ENCODE measurements at regions not wholly inside any gene's neighbourhood (a gene's known extent, or its start where the extent isn't known, plus 50 kb on each side); places are given as distances from the start of the nearest gene placed in this dataset.
"Not testable (repeated sequence)": the region's sequence is repeated elsewhere in the genome, so short reads cannot be mapped to it uniquely, and the experiment has no call there.

DNA sequence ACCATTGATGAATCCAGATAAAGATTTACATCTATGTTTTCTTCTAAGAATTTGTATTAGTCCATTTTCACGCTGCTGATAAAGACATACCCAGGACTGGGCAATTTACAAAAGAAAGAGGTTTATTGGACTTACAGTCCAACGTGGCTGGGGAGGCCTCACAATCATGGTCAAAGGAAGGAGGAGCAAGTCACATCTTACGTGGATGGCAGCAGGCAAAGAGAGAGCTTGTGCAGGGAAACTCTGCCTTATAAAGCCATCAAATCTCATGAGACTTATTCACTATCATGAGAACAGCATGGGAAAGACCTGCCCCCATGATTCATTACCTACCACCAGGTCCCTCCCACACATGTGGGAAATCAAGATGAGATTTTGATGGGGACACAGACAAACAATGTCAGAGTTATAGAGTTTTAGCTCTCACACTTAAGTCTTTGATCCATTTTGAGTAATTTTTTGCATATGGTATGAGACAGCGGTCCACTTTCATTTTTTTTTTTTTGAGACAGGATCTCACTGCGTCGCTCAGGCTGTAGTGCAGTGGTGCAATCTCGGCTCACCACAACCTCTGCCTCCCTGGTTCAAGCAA lies 53.5 kb upstream of the JADE2 start:
- not testable (repeated sequence) for DNase-seq (ENCODE audit: low spot score)

DNA sequence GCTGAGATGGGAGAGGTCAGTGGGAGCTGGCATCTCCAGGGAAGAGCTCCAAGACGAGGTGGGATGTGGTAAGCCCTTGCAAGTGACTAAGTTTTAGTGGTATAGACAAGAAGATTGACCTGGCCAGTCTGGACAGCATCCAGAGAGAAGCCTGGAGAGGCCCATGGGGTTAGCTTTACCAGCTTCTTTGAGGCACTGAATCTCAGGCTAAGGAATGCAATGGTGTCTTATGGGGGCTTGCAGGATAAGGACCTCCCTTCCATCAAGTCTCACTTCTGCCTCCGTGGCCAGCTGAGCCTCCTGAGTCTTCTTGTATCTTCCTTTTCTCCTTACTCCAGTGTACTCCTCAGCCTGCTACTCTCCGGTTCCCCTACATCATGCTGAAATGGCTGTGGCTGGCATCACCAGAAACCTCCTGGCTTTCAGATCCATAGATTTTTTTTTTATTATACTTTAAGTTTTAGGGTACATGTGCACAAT lies 56.5 kb upstream of the JADE2 start:
- DNase-seq (ENCODE audit: low spot score): no peak

DNA sequence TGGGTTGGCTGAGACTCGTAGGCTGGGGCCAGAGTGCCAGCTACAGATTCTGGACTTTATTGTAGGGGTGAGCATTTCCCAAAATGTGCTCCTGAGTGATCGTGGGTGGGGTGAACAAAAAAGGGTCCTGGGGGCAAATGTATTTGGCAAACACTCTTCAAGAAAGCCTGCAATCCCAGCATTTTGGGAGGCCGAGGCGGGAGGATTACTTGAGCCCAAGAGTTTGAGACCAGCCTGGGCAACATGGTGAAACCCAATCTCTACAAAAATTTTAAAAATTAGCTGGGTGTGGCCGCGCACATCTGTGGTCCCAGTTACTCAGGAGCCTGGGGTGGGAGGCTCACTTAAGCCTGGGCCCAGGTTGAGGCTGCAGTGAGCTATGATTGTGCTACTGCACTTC lies 55.5 kb upstream of the CDKN2AIPNL start:
- no peak for DNase-seq (ENCODE audit: low spot score)

DNA sequence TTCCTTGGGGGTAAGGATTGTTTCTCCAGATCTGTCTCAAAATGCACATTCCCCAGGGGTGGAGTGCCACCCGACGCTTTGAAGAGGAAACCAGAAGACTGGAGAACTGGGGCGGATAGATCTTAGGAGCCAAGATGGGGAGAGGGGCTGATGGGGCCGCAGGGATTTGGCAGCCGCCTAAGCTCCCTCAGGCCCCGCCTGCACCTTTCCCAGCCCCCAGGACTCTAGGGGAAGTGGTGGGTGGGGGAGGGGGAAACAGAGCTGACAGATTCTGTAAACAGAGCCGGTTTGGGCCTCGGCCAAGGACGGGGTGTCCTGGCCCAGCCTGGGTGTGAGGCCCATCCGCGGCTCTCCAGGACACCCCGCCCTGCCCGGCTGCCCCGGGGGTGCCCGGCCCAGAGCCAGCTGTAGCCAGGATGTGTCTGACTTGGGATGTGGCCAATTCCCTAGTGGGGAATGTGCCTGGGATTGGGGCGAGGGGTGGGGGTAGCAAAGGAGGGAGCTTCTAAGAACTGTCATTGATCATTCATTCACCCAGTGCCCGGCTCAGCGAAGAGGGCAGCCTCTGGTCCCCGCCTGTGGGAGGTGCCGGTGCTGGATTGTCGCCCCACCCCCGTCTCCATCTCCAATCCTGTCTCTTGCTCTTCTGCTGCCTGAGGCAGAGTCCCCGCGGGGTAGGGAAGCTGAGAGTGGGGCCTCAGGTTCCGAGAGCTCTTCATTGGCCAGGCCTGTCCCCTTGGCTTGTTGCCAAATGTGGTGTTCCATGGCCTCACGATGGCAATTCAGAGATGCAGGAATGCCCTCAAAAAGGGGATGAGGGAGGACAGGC lies 54.8 kb upstream of the CDKN2AIPNL start:
- peak; percentile 18 for DNase-seq (ENCODE audit: low spot score)

DNA sequence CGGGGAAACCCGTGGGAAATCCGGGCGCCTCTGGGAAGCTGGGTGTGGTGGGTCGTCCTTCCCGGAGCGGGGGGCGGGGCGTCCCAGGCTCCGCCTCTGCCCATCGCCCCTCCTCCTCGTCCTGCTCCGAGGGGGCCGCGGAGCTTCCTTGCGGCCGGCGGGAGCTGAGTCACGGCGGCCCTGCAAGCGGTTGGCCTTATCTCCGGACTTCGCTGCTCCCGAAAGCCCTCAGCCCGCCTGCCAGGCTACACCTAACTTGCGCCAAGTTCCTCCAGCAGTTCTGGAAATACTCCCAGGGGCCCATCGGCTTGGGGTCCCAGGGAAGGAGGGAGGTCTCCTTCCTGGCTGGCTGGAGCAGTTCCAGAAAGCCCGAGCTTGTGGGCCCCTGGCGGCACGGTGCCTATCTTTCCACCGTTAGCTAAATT lies 54.1 kb upstream of the CDKN2AIPNL start:
- peak; percentile 47 for DNase-seq (ENCODE audit: low spot score)

DNA sequence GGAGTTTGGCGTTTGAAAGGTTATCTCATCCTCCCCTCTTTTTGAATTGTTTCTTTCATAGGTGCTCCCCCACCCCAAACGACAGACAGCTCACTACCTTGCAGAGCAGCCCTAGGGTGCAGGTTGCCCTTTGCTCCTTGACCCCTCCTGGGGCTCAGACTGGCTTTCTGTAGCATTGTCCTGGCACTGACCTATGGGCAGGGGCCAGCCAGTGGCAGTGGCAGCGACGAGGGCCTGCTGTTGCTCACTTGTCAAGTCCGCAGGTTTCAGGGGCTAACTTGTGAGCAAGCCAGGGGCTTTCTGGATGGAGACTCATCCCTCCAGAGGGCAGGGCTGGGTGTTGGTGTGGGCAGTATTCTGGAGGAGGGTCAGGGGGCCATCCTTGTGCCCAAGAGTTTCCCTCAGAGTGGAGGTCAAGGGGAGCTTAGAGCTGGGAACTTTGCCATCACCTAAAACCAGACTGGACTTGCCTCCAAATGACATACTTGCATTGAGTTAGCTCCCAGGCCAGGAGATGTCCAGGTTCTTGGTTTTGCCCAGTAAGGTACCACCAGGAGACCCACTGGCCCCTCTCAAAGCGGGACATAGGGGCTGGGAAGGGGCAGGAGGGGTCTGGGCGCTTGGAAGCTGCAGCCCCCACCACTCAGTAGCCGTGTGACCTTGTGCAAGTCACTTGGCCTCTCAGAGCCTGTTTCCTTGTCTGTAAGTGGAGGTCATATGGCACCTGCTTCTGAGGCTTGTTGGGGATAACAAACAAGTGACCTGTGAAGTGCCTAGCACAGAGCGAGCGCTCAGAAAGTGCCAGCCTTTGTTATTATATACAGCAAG lies 53.5 kb upstream of the CDKN2AIPNL start:
- DNase-seq (ENCODE audit: low spot score): no peak

DNA sequence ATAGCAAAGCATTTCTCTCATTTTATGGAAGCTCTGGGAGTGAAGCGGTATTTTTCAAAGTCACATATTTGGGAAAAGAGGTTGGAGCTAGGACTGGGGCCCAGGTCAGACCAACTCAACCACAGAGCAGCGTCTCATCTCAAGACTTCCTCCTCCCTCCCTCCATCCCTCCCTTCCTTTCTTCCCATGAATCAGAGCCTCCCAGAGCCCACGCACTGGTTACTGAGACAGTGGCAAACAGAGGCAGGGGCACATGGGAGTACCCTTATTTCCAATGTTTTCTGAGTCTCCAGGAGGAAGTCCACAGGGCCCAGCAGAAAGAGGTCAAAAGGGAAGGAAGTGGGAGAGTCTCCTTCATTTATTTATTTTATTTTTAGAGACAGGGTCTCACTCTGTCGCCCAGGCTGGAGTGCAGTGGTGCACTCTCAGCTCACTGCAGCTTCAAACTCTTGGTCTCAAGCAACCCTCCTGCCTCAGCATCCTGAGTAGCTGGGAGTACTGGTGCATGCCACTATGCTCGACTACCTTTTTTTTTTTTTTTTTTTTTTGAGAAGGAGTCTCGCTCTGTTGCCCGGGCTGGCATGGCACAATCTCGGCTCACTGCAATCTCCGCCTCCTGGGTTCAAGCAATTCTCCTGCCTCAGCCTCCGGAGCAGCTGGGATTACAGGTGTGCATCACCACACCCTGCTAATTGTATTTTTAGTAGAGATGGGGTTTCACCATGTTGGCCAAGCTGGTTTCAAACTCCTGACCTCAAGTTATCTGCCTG lies 52.5 kb upstream of the CDKN2AIPNL start:
- DNase-seq (ENCODE audit: low spot score): no peak

DNA sequence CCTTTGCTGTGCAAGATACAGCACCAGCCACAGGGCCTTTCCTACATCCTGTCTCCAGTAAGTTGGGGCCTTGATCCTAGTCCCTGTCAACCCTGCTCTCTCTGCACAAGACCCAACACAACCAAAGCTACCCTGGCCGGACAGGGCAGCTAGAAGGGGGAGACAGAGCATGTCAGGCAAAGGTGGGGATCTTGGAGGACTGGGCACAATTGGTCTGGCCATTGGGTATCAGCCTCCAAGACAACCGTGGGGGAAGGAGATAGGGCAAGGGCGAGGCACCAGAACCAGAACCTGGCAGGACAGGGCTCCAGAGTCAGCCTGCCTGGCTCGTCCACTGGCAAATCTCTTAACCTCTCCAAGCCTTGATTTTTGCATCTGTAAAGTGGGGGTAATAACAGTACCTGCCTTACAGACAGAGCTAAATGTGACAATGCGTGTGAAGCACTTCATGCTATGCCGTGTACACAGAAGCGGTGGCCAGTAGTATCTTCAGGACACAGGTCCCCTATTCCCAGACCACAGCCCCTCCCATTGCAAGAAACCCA lies 51.6 kb upstream of the CDKN2AIPNL start:
- DNase-seq (ENCODE audit: low spot score): no peak

DNA sequence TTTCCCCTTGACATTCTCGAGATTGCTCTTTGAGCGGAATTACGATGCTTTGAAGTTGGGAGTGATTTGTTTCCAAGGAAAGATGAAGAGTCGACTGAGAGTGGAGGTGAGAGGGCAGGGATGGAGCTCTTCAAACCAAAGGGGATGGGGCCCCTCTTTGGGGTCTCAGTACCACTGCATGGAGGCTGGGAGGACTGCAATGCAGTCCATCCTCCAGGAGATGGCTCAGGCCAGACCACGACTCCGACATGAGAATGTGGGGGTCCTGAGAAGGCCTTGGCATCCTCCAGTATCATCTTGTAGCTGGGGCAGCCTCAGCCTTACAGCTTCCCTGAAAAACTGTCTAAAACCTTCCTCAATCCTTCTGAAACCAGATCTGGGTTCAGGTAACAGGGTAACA lies 51.1 kb upstream of the CDKN2AIPNL start:
- no peak for DNase-seq (ENCODE audit: low spot score)

DNA sequence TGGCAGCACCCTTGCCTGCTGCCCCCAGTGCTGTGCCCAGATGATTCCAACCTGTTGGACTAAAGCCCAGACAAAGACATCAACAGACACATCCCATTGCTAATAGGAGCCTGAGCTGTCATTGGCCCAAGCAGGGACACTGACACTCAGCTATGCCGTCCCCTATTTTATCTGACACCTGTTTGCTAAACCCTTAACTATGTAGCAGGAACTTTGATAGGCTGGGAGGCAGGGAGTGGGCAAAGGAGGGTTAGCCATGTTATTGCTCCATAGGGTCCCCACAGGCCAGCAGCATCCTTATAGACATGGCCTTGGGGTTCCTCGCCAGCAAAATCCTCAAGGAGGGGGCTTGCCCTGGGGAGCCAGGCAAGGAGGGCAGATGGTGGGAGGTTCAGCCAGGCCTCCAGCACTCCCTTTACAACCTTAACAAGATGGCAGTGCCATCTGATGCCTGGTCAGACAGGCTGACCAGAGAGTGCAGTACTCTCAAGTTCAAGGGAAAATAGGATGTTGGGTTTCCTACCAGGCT lies 50.4 kb upstream of the CDKN2AIPNL start:
- DNase-seq (ENCODE audit: low spot score): no peak
